ENCODE measurements at regions not wholly inside any gene's neighbourhood (a gene's known extent, or its start where the extent isn't known, plus 50 kb on each side); places are given as distances from the start of the nearest gene placed in this dataset.

DNA sequence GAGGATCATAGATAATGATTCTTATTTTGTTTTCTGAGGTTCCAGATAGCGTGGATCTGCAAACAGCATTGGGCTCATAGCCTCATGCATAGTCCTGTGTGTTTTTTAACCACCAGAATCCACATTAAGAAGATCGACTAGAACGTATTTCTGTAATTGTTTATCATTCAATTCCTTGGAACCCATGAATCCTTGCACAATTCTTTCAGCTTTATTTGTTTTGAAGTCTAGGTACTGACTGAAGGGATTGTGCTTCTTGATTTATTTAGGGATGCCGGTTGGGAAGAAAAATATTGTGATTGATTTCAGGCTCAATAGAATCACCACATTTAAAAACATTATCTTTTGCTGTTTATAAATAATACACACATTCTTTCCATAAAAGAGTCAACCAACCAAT is 314.6 kb upstream of the ZNF717 start:
- no peak overlapping the region for H3K4me3 ChIP-seq
- Mint-ChIP-seq H3K4me3 (no peak overlapping the region), H3K4me1 (no peaks in the 10 kb centered on the region), H3K36me3 (no peaks in the 10 kb centered on the region), H3K27me3 (ENCODE audit: insufficient read depth, low read depth) (no peaks in the 10 kb centered on the region), H3K27ac (no peak overlapping the region), H3K9me3 (no peaks in the 10 kb centered on the region)
- no peaks in the 10 kb centered on the region for H3K36me3 ChIP-seq
- no peak overlapping the region for H2AFZ ChIP-seq (replicated peaks)
- no peaks in the 10 kb centered on the region for H3K9me3 ChIP-seq (ENCODE audit: low read depth)
- H3K9ac ChIP-seq = no peak overlapping the region
- H3K27ac ChIP-seq = no peak overlapping the region
- no peak for DNase-seq (ENCODE audit: low spot score)
- H3F3A ChIP-seq (ENCODE audit: low read depth) = no peaks in the 10 kb centered on the region
- H3K4me1 ChIP-seq = no peaks in the 10 kb centered on the region
- H4K20me1 ChIP-seq (ENCODE audit: low read depth) = no peaks in the 10 kb centered on the region
- no peak for TF ChIP-seq EZH2phosphoT487 (IDR thresholded peaks at IDR 0.05)
- TF ChIP-seq, protein P1, sequence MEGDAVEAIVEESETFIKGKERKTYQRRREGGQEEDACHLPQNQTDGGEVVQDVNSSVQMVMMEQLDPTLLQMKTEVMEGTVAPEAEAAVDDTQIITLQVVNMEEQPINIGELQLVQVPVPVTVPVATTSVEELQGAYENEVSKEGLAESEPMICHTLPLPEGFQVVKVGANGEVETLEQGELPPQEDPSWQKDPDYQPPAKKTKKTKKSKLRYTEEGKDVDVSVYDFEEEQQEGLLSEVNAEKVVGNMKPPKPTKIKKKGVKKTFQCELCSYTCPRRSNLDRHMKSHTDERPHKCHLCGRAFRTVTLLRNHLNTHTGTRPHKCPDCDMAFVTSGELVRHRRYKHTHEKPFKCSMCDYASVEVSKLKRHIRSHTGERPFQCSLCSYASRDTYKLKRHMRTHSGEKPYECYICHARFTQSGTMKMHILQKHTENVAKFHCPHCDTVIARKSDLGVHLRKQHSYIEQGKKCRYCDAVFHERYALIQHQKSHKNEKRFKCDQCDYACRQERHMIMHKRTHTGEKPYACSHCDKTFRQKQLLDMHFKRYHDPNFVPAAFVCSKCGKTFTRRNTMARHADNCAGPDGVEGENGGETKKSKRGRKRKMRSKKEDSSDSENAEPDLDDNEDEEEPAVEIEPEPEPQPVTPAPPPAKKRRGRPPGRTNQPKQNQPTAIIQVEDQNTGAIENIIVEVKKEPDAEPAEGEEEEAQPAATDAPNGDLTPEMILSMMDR (IDR thresholded peaks at IDR 0.05) = no peak
- no peak for TF ChIP-seq EZH2 (IDR thresholded peaks at IDR 0.05)
- H3K27me3 ChIP-seq = no peaks in the 10 kb centered on the region
- no peaks in the 10 kb centered on the region for H3K79me2 ChIP-seq (ENCODE audit: low read depth)
- H3K4me2 ChIP-seq = no peak overlapping the region

DNA sequence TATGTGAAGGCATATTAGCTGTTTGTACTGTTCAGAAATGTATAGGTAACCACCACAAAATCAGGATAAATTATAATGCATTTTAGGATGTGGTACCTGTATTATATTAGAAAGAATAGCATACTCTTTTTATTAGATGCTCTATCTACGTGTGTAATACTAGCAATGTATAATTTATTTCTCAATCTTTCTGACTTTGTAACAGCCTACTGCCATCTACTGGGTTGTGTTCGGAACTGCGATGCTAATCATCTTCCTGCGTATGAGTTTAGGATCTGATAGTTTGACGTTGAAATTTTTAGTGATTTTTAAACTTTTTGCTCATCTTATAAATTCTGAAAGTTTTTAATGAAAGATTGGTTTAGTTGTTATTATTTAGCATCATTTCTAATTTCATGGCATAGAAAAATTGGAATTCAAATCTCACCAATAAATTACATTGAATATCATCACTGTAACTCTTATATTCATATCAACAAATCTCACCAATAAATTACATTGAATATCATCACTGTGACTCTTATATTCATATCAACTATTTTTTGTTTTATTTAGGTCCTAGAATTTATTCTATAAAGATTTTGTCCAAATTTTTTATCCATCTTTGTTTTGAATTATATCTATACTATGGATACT is 322.7 kb upstream of the ZNF717 start:
- Histone ChIP-seq H3K27ac (no peak overlapping the region), H3K9me3 (ENCODE audit: low read depth) (no peaks in the 10 kb centered on the region), H3K36me3 (no peaks in the 10 kb centered on the region), H3K79me2 (ENCODE audit: low read depth) (no peaks in the 10 kb centered on the region), H3K27me3 (no peaks in the 10 kb centered on the region), H2AFZ (replicated peaks) (no peak overlapping the region), H3K4me3 (no peak overlapping the region), H3K4me1 (no peaks in the 10 kb centered on the region), H3K4me2 (no peak overlapping the region), H4K20me1 (ENCODE audit: low read depth) (no peaks in the 10 kb centered on the region), H3K9ac (no peak overlapping the region), H3F3A (ENCODE audit: low read depth) (no peaks in the 10 kb centered on the region)
- H3K36me3 Mint-ChIP-seq = no peaks in the 10 kb centered on the region
- H3K27ac Mint-ChIP-seq = no peak overlapping the region
- no peaks in the 10 kb centered on the region for H3K27me3 Mint-ChIP-seq (ENCODE audit: insufficient read depth, low read depth)
- H3K9me3 Mint-ChIP-seq = no peaks in the 10 kb centered on the region
- H3K4me1 Mint-ChIP-seq = no peaks in the 10 kb centered on the region
- no peak for TF ChIP-seq EZH2phosphoT487 (IDR thresholded peaks at IDR 0.05)
- TF ChIP-seq, protein P1 (IDR thresholded peaks at IDR 0.05) = peak; percentile 87
- DNase-seq (ENCODE audit: low spot score) = peak; percentile 24
- no peak overlapping the region for H3K4me3 Mint-ChIP-seq

GRCh38 chr3:76111808-76112207 is 326.5 kb upstream of the ZNF717 start:
- Mint-ChIP-seq H3K4me1 (no peaks in the 10 kb centered on the region), H3K27ac (no peak overlapping the region), H3K27me3 (ENCODE audit: insufficient read depth, low read depth) (no peaks in the 10 kb centered on the region), H3K36me3 (no peaks in the 10 kb centered on the region), H3K9me3 (no peaks in the 10 kb centered on the region), H3K4me3 (no peak overlapping the region)
- no peaks in the 10 kb centered on the region for H3K79me2 ChIP-seq (ENCODE audit: low read depth)
- DNase-seq (ENCODE audit: low spot score) = no peak
- H3K36me3 ChIP-seq = no peaks in the 10 kb centered on the region
- H4K20me1 ChIP-seq (ENCODE audit: low read depth) = no peaks in the 10 kb centered on the region
- no peak overlapping the region for H3K4me2 ChIP-seq
- H3K4me1 ChIP-seq = no peaks in the 10 kb centered on the region
- no peaks in the 10 kb centered on the region for H3F3A ChIP-seq (ENCODE audit: low read depth)
- TF ChIP-seq EZH2 (IDR thresholded peaks at IDR 0.05) (no peak), EZH2phosphoT487 (IDR thresholded peaks at IDR 0.05) (no peak)
- TF ChIP-seq, protein P1 (IDR thresholded peaks at IDR 0.05) = no peak
- no peak overlapping the region for H3K9ac ChIP-seq
- no peak overlapping the region for H2AFZ ChIP-seq (replicated peaks)
- H3K27me3 ChIP-seq = no peaks in the 10 kb centered on the region
- H3K4me3 ChIP-seq = no peak overlapping the region
- H3K27ac ChIP-seq = no peak overlapping the region
- no peaks in the 10 kb centered on the region for H3K9me3 ChIP-seq (ENCODE audit: low read depth)
